ENCODE measurements at regions not wholly inside any gene's neighbourhood (a gene's known extent, or its start where the extent isn't known, plus 50 kb on each side); places are given as distances from the start of the nearest gene placed in this dataset.

DNA sequence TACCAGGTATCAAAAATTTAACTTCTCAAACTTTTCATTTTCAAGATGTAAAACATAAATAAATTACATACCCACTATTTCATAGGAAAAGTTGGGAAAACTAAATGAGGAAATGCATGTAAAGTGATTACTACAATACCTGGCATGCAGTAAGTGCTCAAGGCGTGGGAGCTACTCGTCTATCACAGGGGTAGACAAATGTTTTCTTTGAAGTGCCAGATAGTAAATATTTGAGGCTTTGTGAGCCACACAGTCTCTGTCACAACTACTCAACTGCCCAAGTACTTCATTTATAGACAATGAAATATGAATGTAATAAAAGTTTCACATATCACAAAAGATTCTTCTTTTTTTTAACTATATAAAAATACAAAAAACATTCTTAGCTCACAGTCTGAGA, 96.4 kb upstream of the PCGF5 start:
- no peak overlapping the region for H3K4me3 ChIP-seq
- ATAC-seq = no peak
- no peak overlapping the region for H3K27ac ChIP-seq
- no peaks in the 10 kb centered on the region for H3K4me1 ChIP-seq
- no peak for TF ChIP-seq EP300 (IDR thresholded peaks at IDR 0.05)
- TF ChIP-seq POLR2AphosphoS5 (IDR thresholded peaks at IDR 0.05) = no peak
- TF ChIP-seq POLR2A (IDR thresholded peaks at IDR 0.05) = no peak
- TF ChIP-seq, protein P1, sequence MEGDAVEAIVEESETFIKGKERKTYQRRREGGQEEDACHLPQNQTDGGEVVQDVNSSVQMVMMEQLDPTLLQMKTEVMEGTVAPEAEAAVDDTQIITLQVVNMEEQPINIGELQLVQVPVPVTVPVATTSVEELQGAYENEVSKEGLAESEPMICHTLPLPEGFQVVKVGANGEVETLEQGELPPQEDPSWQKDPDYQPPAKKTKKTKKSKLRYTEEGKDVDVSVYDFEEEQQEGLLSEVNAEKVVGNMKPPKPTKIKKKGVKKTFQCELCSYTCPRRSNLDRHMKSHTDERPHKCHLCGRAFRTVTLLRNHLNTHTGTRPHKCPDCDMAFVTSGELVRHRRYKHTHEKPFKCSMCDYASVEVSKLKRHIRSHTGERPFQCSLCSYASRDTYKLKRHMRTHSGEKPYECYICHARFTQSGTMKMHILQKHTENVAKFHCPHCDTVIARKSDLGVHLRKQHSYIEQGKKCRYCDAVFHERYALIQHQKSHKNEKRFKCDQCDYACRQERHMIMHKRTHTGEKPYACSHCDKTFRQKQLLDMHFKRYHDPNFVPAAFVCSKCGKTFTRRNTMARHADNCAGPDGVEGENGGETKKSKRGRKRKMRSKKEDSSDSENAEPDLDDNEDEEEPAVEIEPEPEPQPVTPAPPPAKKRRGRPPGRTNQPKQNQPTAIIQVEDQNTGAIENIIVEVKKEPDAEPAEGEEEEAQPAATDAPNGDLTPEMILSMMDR (IDR thresholded peaks at IDR 0.05) = no peak
- 56 to 66% methylated on average over 2 of the region's 2 CpGs for WGBS, 2 donors (ENCODE audit: low coverage in 1 of 2)
- no peaks in the 10 kb centered on the region for H3K36me3 ChIP-seq
- no peaks in the 10 kb centered on the region for H3K27me3 ChIP-seq
- H3K9me3 ChIP-seq = no peaks in the 10 kb centered on the region

- TF ChIP-seq POLR2AphosphoS5 (IDR thresholded peaks at IDR 0.05) (no peak), EP300 (IDR thresholded peaks at IDR 0.05) (no peak), POLR2A (IDR thresholded peaks at IDR 0.05) (no peak)
- TF ChIP-seq, protein P1 (IDR thresholded peaks at IDR 0.05) = no peak
- H3K27me3 ChIP-seq = no peaks in the 10 kb centered on the region
- no peaks in the 10 kb centered on the region for H3K9me3 ChIP-seq
- ATAC-seq = no peak
- H3K4me3 ChIP-seq = no peak overlapping the region
- 81 to 85% methylated on average over 2 of the region's 2 CpGs for WGBS, 2 donors (ENCODE audit: low coverage in 1 of 2)
- H3K36me3 ChIP-seq = no peaks in the 10 kb centered on the region
- no peak overlapping the region for H3K27ac ChIP-seq
- H3K4me1 ChIP-seq = no peaks in the 10 kb centered on the region
Observed at GRCh38 chr10:91126471-91126870, 94.0 kb upstream of the PCGF5 start.

DNA sequence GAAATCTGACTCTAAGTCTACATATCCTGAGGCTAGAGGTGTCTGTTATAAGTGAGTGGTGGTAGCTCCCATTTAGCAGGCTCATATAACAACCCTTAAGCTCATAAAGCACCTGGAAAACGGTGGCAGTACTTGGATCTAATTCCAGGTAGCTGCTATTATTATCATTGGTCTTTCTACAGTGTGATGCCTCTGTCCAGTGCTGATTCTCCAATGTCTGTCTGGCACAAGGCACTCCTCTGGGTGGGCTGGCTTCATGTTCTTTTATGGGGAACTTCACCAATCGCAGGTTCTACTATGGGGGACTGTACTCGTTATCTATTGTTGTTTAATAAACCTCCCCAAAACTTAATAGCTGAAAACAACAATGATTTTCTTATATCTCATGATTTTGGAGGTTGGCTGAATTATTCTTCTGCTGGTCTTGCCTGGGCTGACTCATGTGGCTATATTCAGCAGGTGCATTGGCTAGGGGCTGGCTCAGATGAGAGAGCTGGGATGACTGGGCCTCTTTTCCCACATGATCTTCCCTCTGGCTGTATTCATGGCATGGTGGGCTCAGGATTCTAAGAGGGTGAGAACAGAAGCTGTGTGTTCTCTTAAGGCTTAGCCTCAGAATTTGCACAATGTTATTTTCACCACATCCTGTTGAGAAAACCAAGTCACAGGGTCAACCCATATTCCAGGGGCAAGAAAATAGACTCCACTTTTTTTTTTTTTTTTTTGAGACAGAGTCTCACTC, 93.0 kb upstream of the PCGF5 start:
- ATAC-seq = no peak
- WGBS, 2 donors (ENCODE audit: low coverage in 1 of 2) = 82 to 92% methylated on average over 2 to 3 of the region's 3 CpGs
- TF ChIP-seq POLR2AphosphoS5 (IDR thresholded peaks at IDR 0.05) (no peak), EP300 (IDR thresholded peaks at IDR 0.05) (no peak)

GRCh38 chr10:91135113-91135512, 85.3 kb upstream of the PCGF5 start:
- Histone ChIP-seq H3K27me3 (no peaks in the 10 kb centered on the region), H3K36me3 (no peaks in the 10 kb centered on the region), H3K4me3 (no peak overlapping the region), H3K4me1 (no peaks in the 10 kb centered on the region), H3K27ac (no peak overlapping the region), H3K9me3 (no peaks in the 10 kb centered on the region)
- no peak for TF ChIP-seq POLR2AphosphoS5 (IDR thresholded peaks at IDR 0.05)
- no peak for TF ChIP-seq POLR2A (IDR thresholded peaks at IDR 0.05)
- no peak for TF ChIP-seq EP300 (IDR thresholded peaks at IDR 0.05)
- TF ChIP-seq, protein P1 (IDR thresholded peaks at IDR 0.05) = no peak
- no peak for ATAC-seq
- 58 to 60% methylated on average over 3 to 4 of the region's 7 CpGs for WGBS, 2 donors (ENCODE audit: low coverage in 1 of 2)

More for the DNA sequence above, 93.0 kb upstream of the PCGF5 start:
- Histone ChIP-seq H3K27ac (no peak overlapping the region), H3K36me3 (no peaks in the 10 kb centered on the region), H3K9me3 (no peaks in the 10 kb centered on the region), H3K4me3 (no peak overlapping the region), H3K27me3 (no peaks in the 10 kb centered on the region), H3K4me1 (no peaks in the 10 kb centered on the region)

DNA sequence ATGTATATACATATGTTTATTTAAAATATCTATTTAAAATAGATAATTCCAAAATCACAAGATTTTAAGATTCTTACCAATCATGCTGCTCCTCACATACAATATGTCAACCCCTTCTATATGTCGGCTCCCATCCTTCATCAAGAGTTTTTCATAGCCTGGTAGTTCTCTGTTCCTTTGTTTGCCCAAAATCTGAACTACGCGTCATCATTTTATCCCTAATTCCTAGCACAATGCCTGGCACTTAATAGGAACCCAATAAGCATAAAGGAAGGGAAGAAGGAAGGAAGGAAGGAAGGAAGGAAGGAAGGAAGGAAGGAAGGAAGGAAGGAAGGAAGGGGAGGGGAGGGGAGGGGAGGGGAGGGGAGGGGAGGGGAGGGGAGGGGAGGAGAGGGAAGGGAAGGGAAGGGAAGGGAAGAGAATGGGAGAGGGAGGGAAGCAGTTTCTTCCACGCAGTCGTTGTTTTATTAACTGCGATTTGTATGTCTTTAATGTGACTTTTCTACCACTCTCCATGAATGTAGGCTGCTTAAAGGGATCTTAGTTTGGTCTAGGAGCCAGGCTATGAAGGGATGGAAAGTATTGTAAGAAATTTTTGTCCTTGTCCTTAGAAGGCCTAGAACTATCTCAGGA, 83.3 kb upstream of the PCGF5 start:
- Histone ChIP-seq H3K27ac (no peak overlapping the region), H3K9me3 (no peaks in the 10 kb centered on the region), H3K4me1 (no peaks in the 10 kb centered on the region), H3K27me3 (no peaks in the 10 kb centered on the region), H3K36me3 (no peaks in the 10 kb centered on the region), H3K4me3 (no peak overlapping the region)
- 90 to 99% methylated on average over 4 to 6 of the region's 6 CpGs for WGBS, 2 donors (ENCODE audit: low coverage in 1 of 2)
- no peak for TF ChIP-seq POLR2A (IDR thresholded peaks at IDR 0.05)
- no peak for TF ChIP-seq POLR2AphosphoS5 (IDR thresholded peaks at IDR 0.05)
- no peak for TF ChIP-seq EP300 (IDR thresholded peaks at IDR 0.05)
- TF ChIP-seq, protein P1 (IDR thresholded peaks at IDR 0.05) = no peak
- ATAC-seq = no peak
